Muscle of back (tissue), 3 donors: ENCODE measurements at regions not wholly inside any gene's neighbourhood (a gene's known extent, or its start where the extent isn't known, plus 50 kb on each side); places are given as distances from the start of the nearest gene placed in this dataset.
"Not testable (repeated sequence)": the region's sequence is repeated elsewhere in the genome, so short reads cannot be mapped to it uniquely, and the experiment has no call there.

Source experiments
- DNase-seq, 3 donors: peaks; one replicate each; pipeline versions ENCODE4 v3.0.0 to v3.0.0-alpha.2; 2013

GRCh38 chr7:17046666-17047065, 164.9 kb upstream of the AGR3 start:
- DNase-seq, result no peak

DNA sequence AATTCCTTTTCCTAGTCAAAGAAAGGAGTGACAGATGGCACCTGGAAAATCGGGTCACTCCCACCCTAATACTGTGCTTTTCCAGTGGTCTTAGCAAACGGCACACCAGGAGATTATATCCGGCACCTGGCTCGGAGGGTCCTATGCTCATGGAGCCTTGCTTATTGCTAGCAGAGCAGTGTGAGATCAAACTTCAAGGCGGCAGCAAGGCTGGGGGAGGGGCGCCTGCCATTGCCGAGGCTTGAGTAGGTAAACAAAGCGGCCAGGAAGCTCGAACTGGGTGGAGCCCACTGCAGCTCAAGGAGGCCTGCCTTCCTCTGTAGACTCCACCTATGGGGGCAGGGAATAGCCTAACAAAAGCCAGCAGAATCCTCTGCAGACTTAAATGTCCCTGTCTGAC, 171.4 kb upstream of the AGR3 start:
- DNase-seq, result not testable (repeated sequence)

DNA sequence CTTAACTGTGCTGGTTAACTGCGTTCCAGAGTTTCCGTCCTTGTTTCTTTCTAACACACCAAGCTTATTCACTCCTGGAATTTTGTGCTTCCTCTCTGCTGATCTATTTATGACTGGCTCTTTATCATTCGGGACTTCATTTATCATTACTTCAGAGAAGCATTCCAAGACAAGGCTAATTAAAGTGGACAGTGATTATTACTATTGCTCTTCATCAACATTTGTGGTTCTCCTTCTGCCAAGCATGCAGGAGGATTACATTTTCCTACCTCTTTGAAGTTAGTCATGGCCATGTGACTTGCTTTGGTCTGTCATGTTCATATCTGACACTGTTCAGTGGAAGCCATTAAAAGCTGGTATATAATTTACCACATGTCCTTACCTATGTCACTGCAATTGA, 172.4 kb upstream of the AGR3 start:
- no peak for DNase-seq

- DNase-seq, result no peak
Measured at GRCh38 chr7:17054836-17055235, 173.1 kb upstream of the AGR3 start.

- DNase-seq, result no peak
Measured at GRCh38 chr7:17055596-17055995, 173.8 kb upstream of the AGR3 start.

DNA sequence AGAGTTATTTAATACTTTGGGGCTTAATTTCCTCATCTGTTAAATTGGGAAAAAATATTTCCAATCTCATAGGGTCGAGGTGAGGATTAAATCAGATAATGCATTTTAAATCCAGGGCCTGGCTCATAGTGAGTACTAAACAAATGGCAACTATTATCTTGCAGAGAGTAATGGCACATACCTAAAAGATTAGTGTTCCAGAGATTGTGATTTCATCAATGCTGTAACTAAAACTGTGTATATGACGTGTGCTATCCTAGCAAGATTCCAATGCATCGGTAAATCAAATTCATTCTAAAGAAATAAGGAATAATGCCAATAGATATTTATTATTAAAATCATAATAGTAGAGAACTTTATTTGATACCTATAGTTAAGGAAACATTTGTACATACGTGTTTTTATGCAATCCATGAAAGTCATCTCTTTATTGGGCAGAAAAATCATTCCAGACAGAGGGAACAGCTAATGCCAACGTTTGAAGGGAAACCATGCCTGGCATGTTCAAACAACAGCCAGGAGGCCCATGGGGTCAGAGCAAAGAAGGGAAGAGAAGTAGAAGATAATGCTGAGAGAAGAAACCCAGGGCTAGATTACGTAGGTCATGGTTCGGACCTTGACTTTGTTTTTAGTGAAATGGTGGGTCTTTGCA, 174.8 kb upstream of the AGR3 start:
- no peak for DNase-seq

GRCh38 chr7:17057143-17057509, 175.3 kb upstream of the AGR3 start:
- no peak for DNase-seq

DNA sequence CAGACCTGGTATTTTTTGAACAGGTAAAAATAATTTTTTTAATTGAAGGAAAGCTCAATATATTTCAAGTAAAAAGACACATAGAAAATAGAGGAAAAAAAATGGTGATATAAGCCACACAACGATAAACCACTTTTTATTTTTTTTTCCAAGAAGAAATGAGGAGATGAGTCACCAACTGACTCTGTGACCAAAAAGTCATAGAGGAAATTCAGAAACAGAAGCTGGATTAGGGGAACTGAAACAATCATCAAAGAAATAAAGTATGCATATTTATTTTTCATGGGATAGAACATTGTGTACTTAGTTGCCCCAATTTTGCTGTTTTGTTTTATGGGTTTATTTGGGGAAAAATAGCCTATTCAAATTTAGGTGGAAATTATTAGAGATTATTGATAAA, 176.8 kb upstream of the AGR3 start:
- DNase-seq, result no peak

DNA sequence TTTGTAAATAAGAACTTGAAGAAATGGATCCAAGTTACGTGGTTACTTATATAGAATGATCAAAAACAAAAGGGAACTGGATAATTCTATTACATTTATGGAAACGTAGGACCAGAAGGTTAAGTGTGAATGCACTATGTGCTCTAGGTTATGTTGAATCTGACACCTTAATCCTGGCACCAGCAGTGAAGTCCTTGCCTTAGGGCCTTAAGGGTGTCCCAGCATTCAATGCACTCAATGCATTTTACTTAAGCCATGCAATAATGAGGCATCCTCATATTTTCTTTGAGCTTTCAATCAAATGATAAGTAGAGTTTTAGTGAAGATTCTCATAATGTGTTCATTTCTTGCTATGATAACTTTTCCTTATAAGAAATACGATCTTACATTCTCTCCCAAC, 178.3 kb upstream of the AGR3 start:
- DNase-seq, result no peak

- DNase-seq, result no peak
Measured at GRCh38 chr7:17061443-17061842, 179.7 kb upstream of the AGR3 start.

DNA sequence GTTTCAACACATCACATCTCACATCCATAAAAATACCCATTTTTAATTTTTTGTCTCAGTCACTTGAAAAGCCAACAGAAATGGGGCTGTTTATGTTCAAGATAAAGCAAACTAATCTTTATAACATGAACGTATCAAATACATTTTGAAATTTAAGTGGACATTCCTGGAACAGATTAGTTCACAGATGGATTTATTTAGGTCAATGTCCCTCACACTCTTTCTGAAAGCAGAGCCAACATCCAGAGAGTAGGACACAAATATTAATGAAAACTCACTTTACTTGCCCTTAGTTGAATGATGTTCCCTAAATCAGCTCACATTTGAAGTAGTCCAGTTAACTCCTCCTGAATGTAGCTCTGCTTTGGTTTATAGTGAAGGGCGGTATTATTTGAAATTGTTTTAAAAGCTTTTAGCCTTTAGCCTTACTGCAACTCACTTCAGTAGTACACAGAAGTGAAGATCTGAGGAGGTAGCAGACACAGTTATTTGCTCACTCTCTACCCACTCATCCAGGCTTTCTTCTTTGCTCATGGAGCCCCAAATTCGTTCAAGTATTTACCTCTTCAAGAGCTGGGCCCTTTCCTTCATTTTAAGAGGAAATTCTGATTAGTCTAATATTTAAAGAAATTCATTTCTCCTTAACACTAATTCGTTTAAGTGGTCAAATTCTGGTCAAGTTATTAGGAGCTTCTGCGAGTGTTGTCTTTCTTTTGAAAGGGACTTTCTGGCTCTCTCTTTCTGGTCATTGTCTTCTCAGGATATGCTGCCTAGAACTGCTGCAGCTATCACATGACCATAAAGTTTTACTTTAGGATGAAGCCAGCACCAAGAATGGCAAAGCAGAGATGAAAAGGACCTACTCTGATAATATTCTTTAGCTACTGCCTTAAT, 180.6 kb upstream of the AGR3 start:
- peak in 1 of 3 donors; percentile 26 for DNase-seq

DNA sequence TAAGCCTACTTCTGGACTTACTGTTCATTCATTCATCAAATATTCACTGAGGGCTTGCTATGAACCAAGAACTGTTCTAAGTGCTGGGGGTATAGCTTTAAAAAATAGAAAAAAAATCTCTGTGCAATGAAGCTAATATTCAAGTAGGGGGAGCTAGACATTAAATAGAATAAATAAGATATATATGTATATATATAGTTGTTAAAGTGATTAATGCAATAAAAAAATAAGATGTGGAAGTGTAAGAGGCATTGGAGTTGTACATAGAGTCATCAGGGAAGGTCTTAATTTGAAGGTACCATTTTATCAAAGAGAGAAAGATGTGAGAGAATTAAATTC, 181.2 kb upstream of the AGR3 start:
- DNase-seq, result no peak

DNA sequence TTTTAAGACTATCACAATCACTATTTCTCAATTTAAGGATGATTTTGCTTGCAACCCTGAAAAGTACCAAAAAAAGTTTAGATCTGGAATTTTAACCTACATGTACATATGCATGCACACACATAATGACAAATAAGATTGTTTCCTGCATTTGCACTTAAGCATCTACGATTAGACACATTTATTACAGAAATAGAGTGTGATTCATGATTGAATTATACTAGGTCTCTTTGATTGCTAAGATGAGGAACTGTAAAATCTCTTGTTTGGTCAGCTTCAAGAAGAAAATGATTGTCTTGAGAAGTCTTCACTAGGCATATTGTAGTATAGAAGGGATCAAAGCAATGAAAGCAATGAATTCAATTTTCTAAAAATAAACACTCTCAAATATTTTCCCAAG, 185.9 kb upstream of the AGR3 start:
- DNase-seq, result no peak

DNA sequence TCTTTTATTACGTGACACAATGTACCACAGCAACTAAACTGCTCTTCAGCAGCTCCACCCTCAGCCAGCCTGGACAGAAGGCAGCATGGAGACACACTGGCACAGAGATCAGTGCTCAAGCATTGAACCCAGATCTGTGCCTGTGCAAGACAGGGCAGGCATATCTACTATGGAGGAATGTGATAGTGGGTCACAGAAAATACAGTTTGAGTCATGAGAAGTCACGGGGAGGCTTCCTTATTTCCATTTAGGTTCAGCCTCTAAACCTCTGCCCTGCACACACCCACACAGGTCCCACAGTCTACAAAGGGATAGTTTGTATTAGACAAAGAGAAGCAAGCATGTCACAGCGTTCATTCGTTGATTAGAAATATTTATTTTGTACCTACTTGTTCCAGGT, 187.4 kb upstream of the AGR3 start:
- DNase-seq, result no peak

DNA sequence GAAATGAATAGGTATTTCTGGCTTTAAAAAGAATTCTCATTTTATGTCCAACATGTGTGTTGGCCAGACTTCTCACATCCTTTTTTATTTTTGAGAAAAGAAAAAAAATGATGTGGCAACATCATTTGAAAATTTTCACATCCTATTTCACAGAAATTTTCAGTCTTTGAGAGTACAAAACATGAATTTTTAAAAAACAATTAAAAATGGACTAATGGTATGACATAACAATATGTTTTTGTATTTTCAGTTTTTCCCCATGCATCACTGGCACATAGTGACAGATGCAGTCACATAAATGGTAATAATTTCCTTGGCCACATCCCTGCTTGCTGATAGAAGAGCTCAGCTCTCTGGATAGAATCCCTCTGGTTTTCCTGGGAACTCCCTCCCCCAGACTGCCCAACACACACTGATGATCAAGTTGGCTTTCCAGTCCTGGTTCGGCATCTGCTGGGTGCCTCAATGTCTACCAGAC, 188.5 kb upstream of the AGR3 start:
- DNase-seq, result no peak

DNA sequence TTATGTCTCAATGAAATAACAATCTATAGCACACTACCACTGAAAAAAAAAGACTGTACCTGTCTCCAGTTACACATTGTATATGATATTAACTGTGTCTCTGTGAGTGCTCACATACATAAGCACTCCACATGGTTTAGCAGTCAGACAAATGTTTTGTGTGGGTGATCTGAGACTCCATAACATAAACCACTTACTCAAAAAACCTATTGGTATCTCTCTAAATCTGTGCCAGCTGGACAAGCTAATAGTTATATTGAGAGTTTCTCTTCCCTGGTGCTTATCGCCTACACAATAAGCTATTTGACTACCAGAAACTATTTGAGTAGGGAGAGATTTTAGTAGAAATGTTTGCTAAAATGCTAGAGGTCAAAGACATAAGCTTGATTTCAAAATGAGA, 190.1 kb upstream of the AGR3 start:
- no peak for DNase-seq

DNA sequence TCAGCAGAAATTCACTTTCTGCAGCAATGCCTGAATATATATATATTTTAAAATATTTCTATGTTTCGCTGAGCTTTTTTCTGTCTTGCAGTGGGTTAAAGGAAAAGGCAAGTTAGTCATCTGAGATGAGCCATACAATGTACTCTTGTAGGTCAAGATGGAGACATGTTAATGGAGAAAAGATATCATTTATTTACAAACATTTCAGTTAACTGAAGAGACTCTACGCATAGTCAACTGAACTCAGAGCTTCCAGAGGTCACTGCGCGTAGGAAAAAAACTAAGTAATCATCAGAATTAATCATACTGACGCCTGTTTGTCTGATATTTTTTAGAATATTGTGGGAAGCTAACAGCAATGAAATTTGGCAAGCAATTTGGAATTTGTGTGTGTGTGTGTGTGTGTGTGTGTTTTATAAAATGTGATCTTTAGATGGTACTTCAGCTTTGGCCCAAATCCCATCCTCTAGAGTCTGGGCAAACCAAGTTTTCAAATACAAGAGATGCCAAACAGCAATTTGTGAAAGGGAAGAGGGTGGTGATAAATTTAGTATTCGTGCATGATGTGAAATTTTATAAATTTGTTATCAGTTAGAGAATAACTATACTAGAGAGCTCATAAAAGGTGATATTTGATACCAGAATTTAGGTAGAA, 193.9 kb upstream of the AGR3 start:
- DNase-seq, result no peak

DNA sequence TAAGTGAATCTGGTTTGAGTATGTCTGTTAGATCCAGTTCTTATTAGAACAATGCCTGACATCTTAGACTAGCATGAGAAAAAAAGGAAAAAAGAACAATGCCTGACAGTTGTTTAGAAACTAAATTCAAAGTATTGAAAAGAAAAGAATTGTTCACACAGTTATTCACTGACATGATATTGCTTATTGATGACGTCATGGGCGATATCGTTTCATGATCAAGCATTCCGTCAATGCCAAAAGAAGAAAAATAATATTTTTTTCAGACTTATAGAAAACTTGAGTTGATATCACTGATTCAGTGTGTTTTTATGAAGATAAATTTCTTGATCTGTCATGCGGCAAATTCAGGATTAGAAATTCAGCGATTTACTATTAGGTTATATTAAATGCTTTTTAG, 196.5 kb upstream of the AGR3 start:
- no peak for DNase-seq

DNA sequence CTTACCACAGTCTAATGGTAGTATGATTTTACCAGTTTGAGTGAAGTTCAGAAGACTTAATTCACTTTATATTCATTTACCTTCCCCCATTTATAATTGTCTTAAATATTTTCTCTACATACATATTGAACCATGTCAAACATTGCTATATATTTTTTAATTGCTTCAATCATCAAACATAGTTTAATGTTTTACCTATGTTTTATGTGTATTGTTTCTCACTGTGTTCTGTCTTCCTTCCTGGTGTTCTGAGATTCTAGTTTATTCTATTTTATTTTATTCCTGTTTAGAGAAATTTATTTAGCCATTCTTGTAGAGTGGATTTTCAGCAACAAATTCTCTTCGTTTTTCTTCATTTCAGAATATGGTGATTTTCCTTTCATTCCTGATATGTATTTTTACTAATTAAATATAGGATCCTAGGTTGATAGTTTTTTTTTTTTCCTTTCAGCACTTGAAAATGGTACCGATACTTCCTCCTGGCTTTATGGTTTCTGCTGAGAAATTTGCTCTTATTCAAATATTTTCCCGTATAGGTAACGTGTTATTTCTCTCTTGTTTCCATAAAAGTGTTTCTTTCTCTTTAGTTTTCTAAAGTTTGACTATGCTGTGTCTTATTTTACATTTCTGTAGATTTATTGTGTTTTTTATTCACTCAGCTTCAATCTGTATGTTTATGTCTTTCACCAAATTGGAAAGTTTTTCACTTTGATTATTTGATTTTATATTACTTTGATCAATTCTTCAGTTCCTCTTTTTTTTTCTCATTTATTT, 201.8 kb upstream of the AGR3 start:
- no peak for DNase-seq

GRCh38 chr7:17084166-17084475, 202.3 kb upstream of the AGR3 start:
- DNase-seq, result no peak

GRCh38 chr7:17085186-17085585, 203.4 kb upstream of the AGR3 start:
- no peak for DNase-seq

GRCh38 chr7:17086403-17086802, 204.6 kb upstream of the AGR3 start:
- no peak for DNase-seq

- DNase-seq, result peak in 1 of 3 donors; percentile 52
Measured at GRCh38 chr7:17090751-17091150, 207.7 kb upstream of the AHR start.
